ENCODE measurements at regions not wholly inside any gene's neighbourhood (a gene's known extent, or its start where the extent isn't known, plus 50 kb on each side); places are given as distances from the start of the nearest gene placed in this dataset.

DNA sequence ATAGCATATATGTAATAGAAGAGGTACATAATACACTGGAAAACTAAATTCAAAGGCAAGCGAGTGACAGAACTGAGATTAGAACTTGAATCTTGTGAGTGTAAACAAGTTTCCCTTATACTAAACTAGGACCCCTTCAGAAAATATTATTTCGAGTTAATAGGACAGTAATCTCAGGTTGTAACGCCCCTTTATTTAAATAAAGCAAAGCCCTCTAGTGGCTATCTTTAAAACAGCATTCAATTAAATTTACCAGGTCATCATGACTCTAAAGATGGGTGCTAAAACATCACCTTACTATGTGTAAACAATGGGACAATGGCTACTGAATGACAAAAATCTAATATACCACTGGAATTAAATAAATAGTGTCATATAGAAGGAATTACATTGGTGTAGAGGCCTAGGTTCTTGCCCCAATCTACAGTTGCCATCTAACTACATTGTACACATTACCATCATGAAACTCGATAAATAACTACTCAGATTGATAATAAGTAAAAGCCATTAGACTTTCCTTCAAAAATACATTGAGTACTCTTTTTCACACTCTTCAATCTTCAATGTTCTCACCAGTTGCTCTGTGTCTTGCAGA is 255.4 kb upstream of the IRAK1BP1 start:
- Histone ChIP-seq H3K27me3 (ENCODE audit: control insufficient read depth, insufficient read depth, low read length) (no peaks in the 10 kb centered on the region), H4K20me1 (ENCODE audit: insufficient read depth, low read length) (no peaks in the 10 kb centered on the region), H3K4ac (ENCODE audit: low read depth, low read length) (no peak overlapping the region), H2BK15ac (ENCODE audit: low read depth, low read length) (no peak overlapping the region), H2AK9ac (replicated peaks; ENCODE audit: low read depth, low read length, poor library complexity) (no peak overlapping the region), H3K9me1 (ENCODE audit: insufficient read depth, low read length) (peaks cover 2% of the 10 kb centered on the region), H2BK120ac (ENCODE audit: low read depth, low read length) (no peak overlapping the region), H3K9ac (ENCODE audit: low read depth, low read length) (no peak overlapping the region), H3K18ac (ENCODE audit: low read depth, low read length) (no peak overlapping the region), H3K79me1 (ENCODE audit: low read depth in 1 of 2, low read length in 2 of 2) (0 out of 4 replicates have a peak, but pooled peaks cover 0 to 1% of the 10 kb centered on the region in 2 experiments), H4K5ac (ENCODE audit: low read depth, low read length) (no peak overlapping the region), H3K27ac (ENCODE audit: insufficient read depth, low read length) (no peak overlapping the region), H2AK5ac (ENCODE audit: low read depth, low read length) (no peak overlapping the region), H4K8ac (ENCODE audit: low read depth in 2 of 2, low read length in 2 of 2) (no peak overlapping the region), H4K91ac (ENCODE audit: insufficient read depth, low read depth, low read length) (no peak overlapping the region), H3K4me3 (ENCODE audit: insufficient read depth, low read depth, low read length) (no peak overlapping the region), H3K36me3 (ENCODE audit: control insufficient read depth, insufficient read depth, low read length) (no peaks in the 10 kb centered on the region), H2BK5ac (ENCODE audit: low read depth, low read length, poor library complexity, severe bottlenecking) (no peak overlapping the region), H2BK20ac (ENCODE audit: low read depth, low read length) (no peak overlapping the region), H3K4me1 (ENCODE audit: control insufficient read depth, insufficient read depth, low read length) (peaks cover 10% of the 10 kb centered on the region), H3K9me3 (ENCODE audit: control insufficient read depth, insufficient read depth, low read length) (no peaks in the 10 kb centered on the region), H3K23ac (ENCODE audit: low read depth, low read length) (no peak overlapping the region), H3K56ac (ENCODE audit: extremely low read depth, insufficient read depth, low read length) (no peak overlapping the region), H3K14ac (replicated peaks; ENCODE audit: low read depth, low read length) (no peak overlapping the region), H2AFZ (replicated peaks; ENCODE audit: low read length, poor library complexity) (no peak overlapping the region), H3K4me2 (ENCODE audit: low read depth, low read length) (no peak overlapping the region)
- intact Hi-C loops (cut with micrococcal nuclease) (loop anchor here (5.0 kb wide), 1 partner anchor 175 kb away; no protein-coding TSS in a partner anchor), in situ Hi-C loops (cut with MboI; ENCODE audit: low sequenced_read_pairs) (loop anchor here (25.0 kb wide), 1 partner anchor 1150 kb away; the partner anchor contains the start of gene HTR1B), dilution Hi-C loops (cut with HindIII; ENCODE audit: low sequenced_read_pairs, unreplicated experiment) (no loop called here)
- no peak for DNase-seq
- CTCF ChIA-PET, result interaction anchor here (0.7 to 1.0 kb wide), 2 partner anchors 14 to 97 kb away, joined by 3 read pairs; no protein-coding TSS in a partner anchor
- ATAC-seq (ENCODE audit: low read depth), result peak; percentile 61; the same call in 1 of the 2 replicates
- BruUV-seq (replicated peaks), result no TSS peak
- POLR2A ChIA-PET (ENCODE audit: unreplicated experiment), result no interaction called here
- WGBS, 2 experiments (ENCODE audit: extremely low coverage in 2 of 2, insufficient read length in 1 of 2), result no CpG with 5 or more reads among the region's 4 CpGs
- no peak for TF ChIP-seq MAFK (IDR thresholded peaks at IDR 0.05; ENCODE audit: low read depth, low read length)
- peak; percentile 37; the same call in 1 of the 2 replicates for TF ChIP-seq SMC3 (IDR thresholded peaks at IDR 0.05; ENCODE audit: low read depth, low read length)
- TF ChIP-seq FOS (IDR thresholded peaks at IDR 0.05; ENCODE audit: low read depth, low read length), result no peak
- no peak for TF ChIP-seq CEBPB (IDR thresholded peaks at IDR 0.05; ENCODE audit: low read depth, low read length)
- peak; percentile 37 for TF ChIP-seq RAD21 (IDR thresholded peaks at IDR 0.05; ENCODE audit: low read length)
- TF ChIP-seq NFE2L2 (IDR thresholded peaks at IDR 0.05; ENCODE audit: low read depth, low read length), result peak; percentile 55; the same call in 1 of the 2 replicates
- TF ChIP-seq, protein P1, sequence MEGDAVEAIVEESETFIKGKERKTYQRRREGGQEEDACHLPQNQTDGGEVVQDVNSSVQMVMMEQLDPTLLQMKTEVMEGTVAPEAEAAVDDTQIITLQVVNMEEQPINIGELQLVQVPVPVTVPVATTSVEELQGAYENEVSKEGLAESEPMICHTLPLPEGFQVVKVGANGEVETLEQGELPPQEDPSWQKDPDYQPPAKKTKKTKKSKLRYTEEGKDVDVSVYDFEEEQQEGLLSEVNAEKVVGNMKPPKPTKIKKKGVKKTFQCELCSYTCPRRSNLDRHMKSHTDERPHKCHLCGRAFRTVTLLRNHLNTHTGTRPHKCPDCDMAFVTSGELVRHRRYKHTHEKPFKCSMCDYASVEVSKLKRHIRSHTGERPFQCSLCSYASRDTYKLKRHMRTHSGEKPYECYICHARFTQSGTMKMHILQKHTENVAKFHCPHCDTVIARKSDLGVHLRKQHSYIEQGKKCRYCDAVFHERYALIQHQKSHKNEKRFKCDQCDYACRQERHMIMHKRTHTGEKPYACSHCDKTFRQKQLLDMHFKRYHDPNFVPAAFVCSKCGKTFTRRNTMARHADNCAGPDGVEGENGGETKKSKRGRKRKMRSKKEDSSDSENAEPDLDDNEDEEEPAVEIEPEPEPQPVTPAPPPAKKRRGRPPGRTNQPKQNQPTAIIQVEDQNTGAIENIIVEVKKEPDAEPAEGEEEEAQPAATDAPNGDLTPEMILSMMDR (conservative IDR thresholded peaks at IDR 0.05; ENCODE audit: low read depth, low read length), result peak; percentile 62

Data from IMR-90 (cell line).